ENCODE measurements at regions not wholly inside any gene's neighbourhood (a gene's known extent, or its start where the extent isn't known, plus 50 kb on each side); places are given as distances from the start of the nearest gene placed in this dataset.
"Not testable (repeated sequence)": the region's sequence is repeated elsewhere in the genome, so short reads cannot be mapped to it uniquely, and the experiment has no call there.

- no peak for DNase-seq (ENCODE audit: low spot score)
Observed at GRCh38 chr10:52368725-52369124, 54.6 kb downstream of the DKK1 start.

DNA sequence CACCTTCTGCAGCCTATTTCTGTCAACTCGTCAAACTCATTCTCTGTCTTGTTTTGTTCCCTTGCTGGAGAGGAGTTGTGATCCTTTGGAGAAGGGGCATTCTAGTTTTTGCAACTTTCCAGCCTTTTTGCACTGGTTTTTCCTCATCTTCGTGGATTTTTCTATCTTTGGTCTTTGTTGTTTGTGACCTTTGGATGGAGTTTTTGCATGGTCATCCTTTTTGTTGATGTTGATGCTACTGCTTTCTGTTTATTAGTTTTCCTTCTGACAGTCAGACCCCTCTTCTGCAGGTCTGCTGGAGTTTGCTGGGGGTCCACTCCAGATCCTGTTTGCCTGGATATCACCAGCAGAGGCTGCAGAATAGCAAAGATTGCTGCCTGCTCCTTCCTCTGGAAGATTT is 60.1 kb downstream of the DKK1 start:
- DNase-seq (ENCODE audit: low spot score) = not testable (repeated sequence)

- no peak for DNase-seq (ENCODE audit: low spot score)
Observed at GRCh38 chr10:52376694-52377354, 62.7 kb downstream of the DKK1 start.

DNA sequence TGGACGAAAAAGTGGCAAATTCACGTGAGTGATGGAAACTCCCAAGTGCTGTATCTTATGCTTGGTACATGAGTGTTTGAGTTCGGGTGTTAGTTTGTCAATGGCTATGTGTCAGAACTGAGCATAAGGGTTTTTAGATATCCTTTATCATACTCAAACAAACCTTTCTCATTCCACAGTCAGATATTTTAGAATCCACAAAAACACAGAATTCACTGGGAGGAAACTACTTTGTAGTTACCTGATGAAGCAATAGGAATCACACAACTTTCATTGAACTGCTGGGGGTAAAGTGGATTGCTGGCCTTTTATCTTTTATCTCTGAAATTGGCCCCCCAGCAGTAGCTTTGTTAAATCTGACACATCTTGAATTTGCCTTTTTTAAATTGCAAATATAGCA is 64.0 kb downstream of the DKK1 start:
- DNase-seq (ENCODE audit: low spot score) = no peak

GRCh38 chr10:52379287-52379686 is 65.2 kb downstream of the DKK1 start:
- no peak for DNase-seq (ENCODE audit: low spot score)

- no peak for DNase-seq (ENCODE audit: low spot score)
Observed at GRCh38 chr10:52383088-52383487, 69.0 kb downstream of the DKK1 start.

DNA sequence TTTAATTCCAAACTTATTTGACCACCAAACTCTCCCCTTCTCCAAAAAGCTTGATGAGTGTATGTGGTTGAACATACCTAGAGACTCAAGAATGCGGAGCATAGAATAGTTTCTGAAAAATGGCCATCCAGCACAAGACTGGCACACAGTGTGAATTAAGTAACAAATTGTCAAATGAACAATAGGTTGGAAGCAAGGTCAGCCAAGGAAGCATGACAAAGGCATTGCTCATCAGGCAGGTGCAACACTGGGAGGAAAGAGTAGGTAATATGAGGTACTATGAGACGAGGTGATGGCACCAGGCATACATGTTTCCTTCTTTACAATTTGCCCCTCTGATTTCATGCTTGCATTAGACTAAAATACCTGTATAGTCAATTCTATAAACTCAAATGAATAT is 73.7 kb downstream of the DKK1 start:
- DNase-seq (ENCODE audit: low spot score) = no peak

GRCh38 chr10:52390388-52390787 is 76.3 kb downstream of the DKK1 start:
- DNase-seq (ENCODE audit: low spot score) = no peak

DNA sequence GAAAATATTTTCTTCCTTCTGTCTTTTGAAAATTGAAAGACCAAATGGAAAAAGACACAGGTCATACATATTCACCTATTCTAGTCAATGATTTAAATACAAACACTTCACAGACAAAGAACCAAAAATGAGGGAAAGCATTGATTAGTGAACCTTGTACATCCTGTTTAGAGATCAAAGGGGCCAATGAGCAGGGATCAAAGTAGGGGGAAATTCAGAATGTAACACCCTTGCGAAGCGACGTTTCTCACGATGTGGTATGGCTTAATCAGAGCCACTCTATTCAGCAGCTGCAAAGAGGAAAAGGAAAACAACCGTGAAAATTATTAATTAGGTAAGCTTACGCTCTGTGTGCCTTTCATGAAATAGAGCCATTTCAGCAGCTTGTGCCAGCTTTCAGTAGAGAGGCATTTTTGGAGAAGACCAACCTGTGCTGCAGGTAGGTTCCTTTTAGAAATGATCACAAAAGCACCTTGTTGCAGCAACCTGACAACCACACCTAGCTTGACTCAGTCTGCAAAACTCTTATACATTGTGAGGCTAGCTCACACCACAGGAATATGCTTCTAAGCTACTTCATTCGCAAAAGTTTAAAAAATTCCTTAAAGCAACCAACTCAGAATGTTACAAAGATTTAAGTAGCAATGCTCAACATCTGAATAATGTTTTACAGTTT is 78.0 kb downstream of the DKK1 start:
- no peak for DNase-seq (ENCODE audit: low spot score)

- no peak for DNase-seq (ENCODE audit: low spot score)
Observed at GRCh38 chr10:52394246-52394645, 80.2 kb downstream of the DKK1 start.

- DNase-seq (ENCODE audit: low spot score) = no peak
Observed at GRCh38 chr10:52400562-52400961, 86.5 kb downstream of the DKK1 start.

- DNase-seq (ENCODE audit: low spot score) = not testable (repeated sequence)
Observed at GRCh38 chr10:52403801-52404200, 89.7 kb downstream of the DKK1 start.

- no peak for DNase-seq (ENCODE audit: low spot score)
Observed at GRCh38 chr10:52409195-52409594, 95.1 kb downstream of the DKK1 start.

DNA sequence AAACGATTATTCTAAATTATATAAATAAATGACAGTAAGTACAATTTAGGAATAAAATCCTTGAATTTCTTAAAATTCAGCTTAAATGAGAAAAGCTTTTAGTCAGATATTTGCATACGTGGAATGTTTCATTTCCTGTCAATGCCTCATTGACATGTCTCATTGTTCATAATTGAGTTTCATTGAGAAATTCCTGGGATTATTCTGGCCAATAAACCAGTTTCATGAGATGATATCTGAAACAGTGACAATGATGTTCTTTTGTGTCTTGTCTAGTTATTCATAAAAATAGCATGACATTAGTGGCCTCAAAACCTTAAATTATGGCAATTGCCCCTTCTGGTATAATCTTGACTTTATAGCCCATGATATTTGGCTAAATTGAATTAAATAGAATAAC is 95.8 kb downstream of the DKK1 start:
- DNase-seq (ENCODE audit: low spot score) = no peak

DNA sequence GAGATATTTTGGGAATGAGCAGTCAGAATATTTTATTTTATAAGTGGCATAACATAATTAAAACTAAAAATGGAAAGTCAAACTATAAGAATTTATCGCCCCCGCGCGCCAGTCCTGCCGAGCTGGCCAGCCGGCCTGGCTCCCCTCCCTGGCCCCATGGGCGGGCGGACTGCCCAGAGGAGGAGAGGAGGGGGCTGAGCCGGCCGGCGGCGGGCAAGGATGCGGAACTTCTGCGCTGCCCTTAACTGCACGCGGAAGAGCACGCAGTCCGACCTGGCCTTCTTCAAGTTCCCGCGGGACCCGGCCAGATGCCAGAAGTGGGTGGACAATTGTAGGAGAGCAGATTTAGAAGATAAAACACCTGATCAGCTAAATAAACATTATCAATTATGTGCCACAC is 96.8 kb downstream of the DKK1 start:
- DNase-seq (ENCODE audit: low spot score) = no peak

DNA sequence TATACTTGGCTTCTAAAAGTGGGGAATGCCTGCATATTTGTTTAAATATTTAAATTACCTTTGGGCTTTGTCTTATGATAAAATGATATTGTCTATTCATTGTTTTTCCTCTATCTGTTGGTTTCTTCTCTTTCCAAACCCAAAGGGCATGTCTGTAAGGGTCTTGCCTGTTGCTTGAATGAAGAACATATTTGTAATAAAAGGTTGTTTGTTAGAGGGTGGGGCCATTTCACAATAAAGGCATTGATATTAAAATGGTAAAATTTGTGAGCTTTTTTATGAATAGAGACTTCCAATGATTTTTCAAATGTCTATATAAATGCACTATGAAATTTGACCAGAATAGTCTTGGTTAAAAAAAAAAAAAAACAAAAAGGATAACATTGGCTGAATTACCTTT is 105.2 kb downstream of the DKK1 start:
- DNase-seq (ENCODE audit: low spot score) = no peak

DNA sequence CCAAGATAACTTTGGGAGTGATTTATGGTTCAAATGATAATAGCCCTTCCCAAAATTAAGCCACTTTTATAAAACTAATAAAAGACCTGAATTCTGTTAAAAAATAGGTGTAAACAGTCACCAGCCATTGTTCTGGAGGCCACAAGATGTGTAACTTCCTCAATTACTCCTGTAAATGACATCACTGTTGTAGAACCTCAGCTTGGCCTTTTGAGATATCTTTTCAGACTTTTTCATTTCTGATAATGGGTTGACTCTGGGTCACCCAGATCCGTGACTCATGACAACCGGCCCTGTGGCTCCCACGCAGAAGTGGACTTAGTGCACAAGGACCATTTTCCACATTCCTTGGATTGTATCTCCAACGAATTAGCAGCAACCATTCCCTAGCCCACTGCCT is 106.6 kb downstream of the DKK1 start:
- no peak for DNase-seq (ENCODE audit: low spot score)

DNA sequence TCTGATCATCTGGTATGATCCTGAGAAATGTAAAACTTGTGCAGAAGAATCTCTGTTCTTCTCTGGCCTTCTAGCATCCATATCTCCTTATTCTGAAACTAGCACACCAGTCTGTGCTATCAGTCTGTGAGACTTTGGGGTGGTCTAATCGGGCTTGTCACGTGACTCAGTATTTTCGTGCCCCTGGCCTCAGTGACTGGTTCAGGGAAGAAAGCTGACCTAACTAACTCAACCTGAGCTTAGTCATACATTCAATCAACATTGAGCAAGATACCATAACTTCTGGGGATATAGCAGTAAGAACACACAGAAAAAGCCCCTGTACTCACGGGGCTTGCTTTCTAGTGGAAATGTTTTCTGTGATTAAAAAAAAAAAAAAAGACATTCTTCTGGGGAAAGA is 109.3 kb downstream of the DKK1 start:
- DNase-seq (ENCODE audit: low spot score) = no peak

- no peak for DNase-seq (ENCODE audit: low spot score)
Observed at GRCh38 chr10:52424341-52424740, 110.3 kb downstream of the DKK1 start.

DNA sequence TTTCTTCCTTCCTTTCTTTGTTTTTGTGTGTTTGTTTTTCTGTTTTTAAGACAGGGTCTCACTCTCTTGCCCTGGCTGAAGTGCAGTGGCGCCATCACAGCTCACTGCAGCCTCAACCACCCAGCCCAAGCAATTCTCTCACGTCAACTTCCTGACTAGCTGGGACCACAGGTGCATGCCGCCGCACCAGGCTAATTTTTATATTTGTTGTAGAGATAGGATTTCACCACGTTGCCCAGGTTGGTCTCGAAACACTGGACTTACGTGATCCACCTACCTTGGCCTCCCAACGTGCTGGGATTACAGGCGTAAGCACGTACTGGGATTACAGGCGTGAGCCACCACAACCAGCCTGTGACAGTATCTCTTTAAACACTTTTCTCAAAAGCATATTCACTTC is 120.7 kb downstream of the DKK1 start:
- DNase-seq (ENCODE audit: low spot score) = no peak

DNA sequence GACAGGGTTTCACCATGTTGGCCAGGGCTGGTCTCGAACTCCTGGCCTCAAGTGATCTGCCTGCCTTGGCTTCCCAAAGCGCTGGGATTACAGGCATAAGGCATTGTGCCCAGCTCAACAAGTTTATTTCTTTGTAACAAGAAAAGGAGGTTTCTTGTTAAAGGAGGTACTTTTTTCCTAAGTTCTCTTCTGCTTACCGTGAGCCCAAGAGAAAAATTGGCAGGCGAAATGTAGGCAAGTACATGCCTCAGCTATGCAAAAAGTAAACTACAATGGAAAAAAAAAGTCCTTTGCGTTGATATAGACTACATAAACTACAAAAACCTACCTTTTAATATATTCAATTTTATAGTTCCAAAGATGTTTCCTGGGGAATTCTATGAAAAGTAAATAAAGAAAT is 122.6 kb downstream of the DKK1 start:
- DNase-seq (ENCODE audit: low spot score) = no peak

DNA sequence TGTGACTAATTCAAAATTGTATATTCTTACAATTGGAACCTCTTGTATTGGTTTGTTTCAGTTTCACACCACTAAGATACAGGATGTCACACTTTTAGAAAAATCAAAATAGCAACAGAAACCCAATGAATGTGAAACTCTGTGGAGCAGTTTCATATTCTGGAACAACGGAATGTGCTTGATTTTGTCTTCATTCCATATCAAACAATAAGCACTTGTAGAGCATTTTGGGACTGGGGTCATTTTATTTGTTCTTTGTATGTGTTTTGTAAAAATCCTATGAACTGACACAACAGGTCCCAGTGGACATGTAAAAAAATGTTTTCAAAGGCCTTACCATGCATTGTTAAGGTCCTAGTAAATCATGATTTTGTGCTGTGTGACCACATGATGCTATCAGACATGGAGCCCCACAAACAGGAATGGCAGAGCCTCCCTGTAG is 123.1 kb downstream of the DKK1 start:
- no peak for DNase-seq (ENCODE audit: low spot score)

DNA sequence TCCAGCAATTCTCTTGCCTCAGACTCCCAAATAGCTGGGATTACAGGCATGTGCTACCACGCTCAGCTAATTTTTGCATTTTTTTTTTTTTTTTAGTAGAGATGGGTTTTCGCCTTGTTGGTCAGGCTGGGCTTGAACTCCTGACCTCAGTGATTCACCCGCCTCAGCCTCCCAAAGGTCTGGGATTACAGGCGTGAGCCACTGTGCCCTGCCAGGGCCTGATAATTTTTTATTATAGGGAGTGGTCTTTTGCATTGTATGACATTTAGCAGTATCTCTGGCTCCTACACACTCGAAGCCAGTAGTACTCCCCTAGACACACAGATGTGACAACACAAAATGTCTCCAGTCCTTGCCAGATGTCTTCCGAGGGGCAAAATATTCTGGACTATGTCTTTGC is 124.0 kb downstream of the DKK1 start:
- no peak for DNase-seq (ENCODE audit: low spot score)

Data from ecto neural progenitor cell (in vitro differentiated cells).